ENCODE measurements at regions not wholly inside any gene's neighbourhood (a gene's known extent, or its start where the extent isn't known, plus 50 kb on each side); places are given as distances from the start of the nearest gene placed in this dataset.

GRCh38 chr4:62533573-62533972 is 1333.4 kb downstream of the ADGRL3 start:
- TF ChIP-seq, protein P1, sequence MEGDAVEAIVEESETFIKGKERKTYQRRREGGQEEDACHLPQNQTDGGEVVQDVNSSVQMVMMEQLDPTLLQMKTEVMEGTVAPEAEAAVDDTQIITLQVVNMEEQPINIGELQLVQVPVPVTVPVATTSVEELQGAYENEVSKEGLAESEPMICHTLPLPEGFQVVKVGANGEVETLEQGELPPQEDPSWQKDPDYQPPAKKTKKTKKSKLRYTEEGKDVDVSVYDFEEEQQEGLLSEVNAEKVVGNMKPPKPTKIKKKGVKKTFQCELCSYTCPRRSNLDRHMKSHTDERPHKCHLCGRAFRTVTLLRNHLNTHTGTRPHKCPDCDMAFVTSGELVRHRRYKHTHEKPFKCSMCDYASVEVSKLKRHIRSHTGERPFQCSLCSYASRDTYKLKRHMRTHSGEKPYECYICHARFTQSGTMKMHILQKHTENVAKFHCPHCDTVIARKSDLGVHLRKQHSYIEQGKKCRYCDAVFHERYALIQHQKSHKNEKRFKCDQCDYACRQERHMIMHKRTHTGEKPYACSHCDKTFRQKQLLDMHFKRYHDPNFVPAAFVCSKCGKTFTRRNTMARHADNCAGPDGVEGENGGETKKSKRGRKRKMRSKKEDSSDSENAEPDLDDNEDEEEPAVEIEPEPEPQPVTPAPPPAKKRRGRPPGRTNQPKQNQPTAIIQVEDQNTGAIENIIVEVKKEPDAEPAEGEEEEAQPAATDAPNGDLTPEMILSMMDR (IDR thresholded peaks at IDR 0.05), result no peak
- no peak for TF ChIP-seq POLR2A (IDR thresholded peaks at IDR 0.05)

Measured in ovary (tissue), 3 donors.